ENCODE measurements at regions not wholly inside any gene's neighbourhood (a gene's known extent, or its start where the extent isn't known, plus 50 kb on each side); places are given as distances from the start of the nearest gene placed in this dataset.

DNA sequence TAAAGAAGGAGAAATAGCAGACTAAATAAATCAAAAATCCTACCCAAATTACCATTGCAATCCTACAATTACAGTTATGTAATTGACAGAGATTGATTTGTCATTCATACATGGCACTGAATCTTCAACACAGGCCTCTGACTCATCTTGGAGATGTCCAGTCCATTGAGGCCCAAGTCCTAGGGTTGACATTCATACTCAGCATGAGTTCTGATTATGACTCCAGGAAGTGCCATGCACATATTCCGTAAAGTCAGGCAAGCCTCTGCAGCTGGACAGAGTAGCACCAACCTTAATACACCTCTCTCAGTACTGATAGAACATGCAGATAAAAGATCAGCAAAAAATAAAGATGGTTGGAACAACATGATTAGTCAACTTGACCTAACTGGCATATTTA is 353.7 kb upstream of the NFE2L3 start:
- H4K20me1 ChIP-seq (ENCODE audit: insufficient read depth, low read length): no peaks in the 10 kb centered on the region
- H3K4me1 ChIP-seq (ENCODE audit: insufficient read depth, low read length, poor library complexity, severe bottlenecking): no peaks in the 10 kb centered on the region
- ChIA-PET POLR2A (interaction anchor here (0.8 kb wide), 1 partner anchor 133 kb away, joined by 3 read pairs; no protein-coding TSS in a partner anchor), CTCF (ENCODE audit: unreplicated experiment) (no interaction called here)
- no peaks in the 10 kb centered on the region for H3K9me2 ChIP-seq (ENCODE audit: insufficient read depth, low read length)
- H3K79me2 ChIP-seq (ENCODE audit: insufficient read depth, low read depth, low read length): no peaks in the 10 kb centered on the region
- no peak overlapping the region for H2AFZ ChIP-seq (ENCODE audit: low read length)
- intact Hi-C loops (cut with micrococcal nuclease; ENCODE audit: unreplicated experiment): no loop called here
- DNase-seq (ENCODE audit: low spot score): no peak
- H3K27ac ChIP-seq (ENCODE audit: low read depth, low read length, poor library complexity, severe bottlenecking): no peak overlapping the region
- no peaks in the 10 kb centered on the region; the same call in 1 of the 2 replicates for H3K9me3 ChIP-seq (ENCODE audit: low read length)
- TF ChIP-seq, protein P1, sequence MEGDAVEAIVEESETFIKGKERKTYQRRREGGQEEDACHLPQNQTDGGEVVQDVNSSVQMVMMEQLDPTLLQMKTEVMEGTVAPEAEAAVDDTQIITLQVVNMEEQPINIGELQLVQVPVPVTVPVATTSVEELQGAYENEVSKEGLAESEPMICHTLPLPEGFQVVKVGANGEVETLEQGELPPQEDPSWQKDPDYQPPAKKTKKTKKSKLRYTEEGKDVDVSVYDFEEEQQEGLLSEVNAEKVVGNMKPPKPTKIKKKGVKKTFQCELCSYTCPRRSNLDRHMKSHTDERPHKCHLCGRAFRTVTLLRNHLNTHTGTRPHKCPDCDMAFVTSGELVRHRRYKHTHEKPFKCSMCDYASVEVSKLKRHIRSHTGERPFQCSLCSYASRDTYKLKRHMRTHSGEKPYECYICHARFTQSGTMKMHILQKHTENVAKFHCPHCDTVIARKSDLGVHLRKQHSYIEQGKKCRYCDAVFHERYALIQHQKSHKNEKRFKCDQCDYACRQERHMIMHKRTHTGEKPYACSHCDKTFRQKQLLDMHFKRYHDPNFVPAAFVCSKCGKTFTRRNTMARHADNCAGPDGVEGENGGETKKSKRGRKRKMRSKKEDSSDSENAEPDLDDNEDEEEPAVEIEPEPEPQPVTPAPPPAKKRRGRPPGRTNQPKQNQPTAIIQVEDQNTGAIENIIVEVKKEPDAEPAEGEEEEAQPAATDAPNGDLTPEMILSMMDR (conservative IDR thresholded peaks at IDR 0.05; ENCODE audit: low read length): no peak
- no peak for TF ChIP-seq EZH2phosphoT487 (IDR thresholded peaks at IDR 0.05; ENCODE audit: borderline replicate concordance, low read depth, low read length)
- no TSS peak for BruUV-seq (replicated peaks)
- H3K4me2 ChIP-seq (ENCODE audit: low read length): no peak overlapping the region
- no peaks in the 10 kb centered on the region for H3K36me3 ChIP-seq (ENCODE audit: insufficient read depth, low read length)
- no peak overlapping the region for H3K4me3 ChIP-seq (ENCODE audit: low read depth, low read length, poor library complexity, severe bottlenecking)

DNA sequence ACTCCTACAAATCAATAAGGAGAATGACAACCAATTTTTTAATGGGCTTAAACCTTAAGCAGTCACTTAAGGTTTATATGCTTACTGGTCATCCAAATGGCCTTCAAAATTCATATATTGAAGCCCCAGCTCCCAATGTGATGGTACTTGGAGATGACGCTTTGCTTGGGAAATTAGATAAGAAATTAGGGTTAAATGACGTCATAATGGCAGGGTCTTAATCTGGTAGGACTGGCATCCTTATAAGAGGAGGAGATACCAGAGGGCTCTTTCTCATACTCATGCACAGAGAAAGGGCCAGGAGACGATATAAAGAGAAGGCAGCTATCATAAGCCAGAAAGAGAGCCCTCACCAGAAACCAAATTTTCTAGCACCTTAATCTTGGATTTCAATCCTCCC is 350.8 kb upstream of the NFE2L3 start:
- Histone ChIP-seq H3K36me3 (ENCODE audit: insufficient read depth, low read length) (no peaks in the 10 kb centered on the region), H4K20me1 (ENCODE audit: insufficient read depth, low read length) (no peaks in the 10 kb centered on the region), H3K9me3 (ENCODE audit: low read length) (no peaks in the 10 kb centered on the region; the same call in 1 of the 2 replicates), H3K79me2 (ENCODE audit: insufficient read depth, low read depth, low read length) (no peaks in the 10 kb centered on the region), H3K9me2 (ENCODE audit: insufficient read depth, low read length) (no peaks in the 10 kb centered on the region), H3K4me2 (ENCODE audit: low read length) (no peak overlapping the region), H3K4me1 (ENCODE audit: insufficient read depth, low read length, poor library complexity, severe bottlenecking) (no peaks in the 10 kb centered on the region), H2AFZ (ENCODE audit: low read length) (no peak overlapping the region), H3K4me3 (ENCODE audit: low read depth, low read length, poor library complexity, severe bottlenecking) (no peak overlapping the region), H3K27ac (ENCODE audit: low read depth, low read length, poor library complexity, severe bottlenecking) (no peak overlapping the region)
- ChIA-PET POLR2A (interaction anchor here (0.6 to 1.6 kb wide), 3 partner anchors 8 to 488 kb away, joined by 3 to 8 read pairs (median 5); no protein-coding TSS in a partner anchor), CTCF (ENCODE audit: unreplicated experiment) (no interaction called here)
- TF ChIP-seq, protein P1 (conservative IDR thresholded peaks at IDR 0.05; ENCODE audit: low read length): no peak
- TF ChIP-seq EZH2phosphoT487 (IDR thresholded peaks at IDR 0.05; ENCODE audit: borderline replicate concordance, low read depth, low read length): no peak
- no TSS peak for BruUV-seq (replicated peaks)
- intact Hi-C loops (cut with micrococcal nuclease; ENCODE audit: unreplicated experiment): no loop called here
- DNase-seq (ENCODE audit: low spot score): no peak

DNA sequence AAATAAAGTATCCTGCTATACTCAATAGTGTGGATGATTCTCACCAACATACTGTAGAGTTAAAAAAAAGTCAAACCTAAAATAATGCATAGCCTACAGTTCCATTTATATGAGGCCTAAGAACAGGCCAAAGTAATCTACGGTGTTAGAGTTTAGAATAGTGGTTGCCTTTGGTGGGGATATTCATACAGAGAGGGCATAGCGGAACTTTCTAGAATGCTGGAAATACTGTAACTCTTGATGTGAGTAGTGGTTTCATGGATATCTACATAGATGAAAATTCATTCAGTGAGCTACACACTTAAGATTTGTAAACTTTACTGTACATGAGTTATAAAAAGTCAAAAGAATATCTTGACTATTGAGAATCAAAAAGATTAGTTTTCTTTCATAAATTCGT is 349.9 kb upstream of the NFE2L3 start:
- CTCF ChIA-PET (ENCODE audit: unreplicated experiment): no interaction called here
- no peak overlapping the region for H3K27ac ChIP-seq (ENCODE audit: low read depth, low read length, poor library complexity, severe bottlenecking)
- H3K9me3 ChIP-seq (ENCODE audit: low read length): no peaks in the 10 kb centered on the region; the same call in 1 of the 2 replicates
- no peaks in the 10 kb centered on the region for H4K20me1 ChIP-seq (ENCODE audit: insufficient read depth, low read length)
- DNase-seq (ENCODE audit: low spot score): no peak
- TF ChIP-seq, protein P1 (conservative IDR thresholded peaks at IDR 0.05; ENCODE audit: low read length): no peak
- TF ChIP-seq EZH2phosphoT487 (IDR thresholded peaks at IDR 0.05; ENCODE audit: borderline replicate concordance, low read depth, low read length): no peak
- no peak overlapping the region for H3K4me2 ChIP-seq (ENCODE audit: low read length)
- intact Hi-C loops (cut with micrococcal nuclease; ENCODE audit: unreplicated experiment): no loop called here
- H3K4me3 ChIP-seq (ENCODE audit: low read depth, low read length, poor library complexity, severe bottlenecking): no peak overlapping the region
- POLR2A ChIA-PET: interaction anchor here (1.6 kb wide), 1 partner anchor 15 kb away, joined by 5 read pairs; no protein-coding TSS in a partner anchor
- H3K4me1 ChIP-seq (ENCODE audit: insufficient read depth, low read length, poor library complexity, severe bottlenecking): no peaks in the 10 kb centered on the region
- no peaks in the 10 kb centered on the region for H3K36me3 ChIP-seq (ENCODE audit: insufficient read depth, low read length)
- no peaks in the 10 kb centered on the region for H3K9me2 ChIP-seq (ENCODE audit: insufficient read depth, low read length)
- no peaks in the 10 kb centered on the region for H3K79me2 ChIP-seq (ENCODE audit: insufficient read depth, low read depth, low read length)
- no TSS peak for BruUV-seq (replicated peaks)
- H2AFZ ChIP-seq (ENCODE audit: low read length): no peak overlapping the region

Data from OCI-LY7 (cell line).